ENCODE measurements at regions not wholly inside any gene's neighbourhood (a gene's known extent, or its start where the extent isn't known, plus 50 kb on each side); places are given as distances from the start of the nearest gene placed in this dataset.

DNA sequence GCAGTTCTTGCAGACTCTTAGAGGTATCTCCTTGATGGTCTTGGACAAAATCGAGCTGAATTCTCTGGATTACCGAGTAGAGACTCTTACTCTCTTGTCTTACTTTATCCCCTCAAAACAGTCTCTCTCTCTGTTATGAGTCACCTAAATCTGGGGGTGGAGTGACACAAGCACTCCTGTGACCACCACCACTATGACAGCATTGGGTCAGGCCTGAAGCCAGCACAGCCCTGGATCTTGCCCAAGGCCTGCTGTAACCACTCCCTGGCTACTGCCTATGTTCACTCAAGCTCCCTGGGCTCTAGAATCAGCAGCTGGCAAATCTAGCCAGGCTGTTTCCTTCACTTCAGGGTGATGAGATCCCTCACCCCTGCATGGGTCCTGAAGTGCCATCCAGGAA, 662.5 kb downstream of the LUZP2 start:
- DNase-seq (ENCODE audit: low read depth) = no peak
- H3K4me3 ChIP-seq (ENCODE audit: low read depth, low read length) = no peak overlapping the region
- TF ChIP-seq, protein P1, sequence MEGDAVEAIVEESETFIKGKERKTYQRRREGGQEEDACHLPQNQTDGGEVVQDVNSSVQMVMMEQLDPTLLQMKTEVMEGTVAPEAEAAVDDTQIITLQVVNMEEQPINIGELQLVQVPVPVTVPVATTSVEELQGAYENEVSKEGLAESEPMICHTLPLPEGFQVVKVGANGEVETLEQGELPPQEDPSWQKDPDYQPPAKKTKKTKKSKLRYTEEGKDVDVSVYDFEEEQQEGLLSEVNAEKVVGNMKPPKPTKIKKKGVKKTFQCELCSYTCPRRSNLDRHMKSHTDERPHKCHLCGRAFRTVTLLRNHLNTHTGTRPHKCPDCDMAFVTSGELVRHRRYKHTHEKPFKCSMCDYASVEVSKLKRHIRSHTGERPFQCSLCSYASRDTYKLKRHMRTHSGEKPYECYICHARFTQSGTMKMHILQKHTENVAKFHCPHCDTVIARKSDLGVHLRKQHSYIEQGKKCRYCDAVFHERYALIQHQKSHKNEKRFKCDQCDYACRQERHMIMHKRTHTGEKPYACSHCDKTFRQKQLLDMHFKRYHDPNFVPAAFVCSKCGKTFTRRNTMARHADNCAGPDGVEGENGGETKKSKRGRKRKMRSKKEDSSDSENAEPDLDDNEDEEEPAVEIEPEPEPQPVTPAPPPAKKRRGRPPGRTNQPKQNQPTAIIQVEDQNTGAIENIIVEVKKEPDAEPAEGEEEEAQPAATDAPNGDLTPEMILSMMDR (IDR thresholded peaks at IDR 0.05; ENCODE audit: insufficient read depth, low read depth, low read length, missing control alignments) = no peak

- DNase-seq (ENCODE audit: low read depth) = no peak
- H3K4me3 ChIP-seq (ENCODE audit: low read depth, low read length) = no peak overlapping the region
- TF ChIP-seq, protein P1 (IDR thresholded peaks at IDR 0.05; ENCODE audit: insufficient read depth, low read depth, low read length, missing control alignments) = no peak
Observed at GRCh38 chr11:25163421-25163820, 666.6 kb downstream of the LUZP2 start.

DNA sequence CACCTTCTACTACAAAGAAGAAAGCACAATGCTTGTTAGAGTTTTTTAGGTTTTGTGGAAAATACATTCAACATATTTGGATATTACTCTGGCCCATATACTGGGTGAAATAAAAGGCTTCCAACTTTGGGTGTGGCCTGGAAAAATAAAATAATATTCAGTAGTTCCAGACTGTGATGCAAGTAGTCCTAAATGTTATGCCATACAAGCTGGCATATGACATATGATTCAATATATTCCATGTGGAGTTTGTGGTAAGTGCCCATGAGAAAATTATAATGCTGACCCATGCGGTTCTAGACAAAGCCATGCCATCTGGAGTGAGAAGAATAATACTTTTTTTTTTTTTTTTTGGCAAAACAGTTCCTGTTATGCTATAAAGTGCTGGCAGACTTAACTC, 683.3 kb downstream of the LUZP2 start:
- no peak overlapping the region for H3K4me3 ChIP-seq (ENCODE audit: low read depth, low read length)
- no peak for DNase-seq (ENCODE audit: low read depth)
- TF ChIP-seq, protein P1 (IDR thresholded peaks at IDR 0.05; ENCODE audit: insufficient read depth, low read depth, low read length, missing control alignments) = no peak

- TF ChIP-seq, protein P1 (IDR thresholded peaks at IDR 0.05; ENCODE audit: insufficient read depth, low read depth, low read length, missing control alignments) = no peak
- H3K4me3 ChIP-seq (ENCODE audit: low read depth, low read length) = no peak overlapping the region
- no peak for DNase-seq (ENCODE audit: low read depth)
Observed at GRCh38 chr11:25183411-25183810, 686.6 kb downstream of the LUZP2 start.

DNA sequence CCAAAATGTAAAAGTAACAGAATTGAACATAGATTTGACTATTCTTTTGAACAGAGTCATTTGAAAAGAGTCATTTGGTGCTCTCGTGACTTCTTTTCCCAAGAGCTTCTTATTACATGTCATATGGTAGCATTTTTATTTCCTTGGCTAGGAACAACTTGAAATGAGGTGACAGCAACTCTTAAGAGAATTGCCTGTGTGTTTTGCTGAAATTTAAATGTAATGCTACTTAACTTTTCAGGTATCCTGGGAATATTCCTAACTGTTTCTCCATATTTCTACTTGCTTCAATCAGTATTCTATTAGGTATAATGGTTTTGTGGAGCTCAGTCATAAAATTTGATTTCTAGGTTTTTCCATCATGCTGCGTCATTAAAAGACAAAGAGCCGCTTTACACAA, 700.7 kb downstream of the LUZP2 start:
- no peak overlapping the region for H3K4me3 ChIP-seq (ENCODE audit: low read depth, low read length)
- DNase-seq (ENCODE audit: low read depth) = no peak
- TF ChIP-seq, protein P1 (IDR thresholded peaks at IDR 0.05; ENCODE audit: insufficient read depth, low read depth, low read length, missing control alignments) = no peak

DNA sequence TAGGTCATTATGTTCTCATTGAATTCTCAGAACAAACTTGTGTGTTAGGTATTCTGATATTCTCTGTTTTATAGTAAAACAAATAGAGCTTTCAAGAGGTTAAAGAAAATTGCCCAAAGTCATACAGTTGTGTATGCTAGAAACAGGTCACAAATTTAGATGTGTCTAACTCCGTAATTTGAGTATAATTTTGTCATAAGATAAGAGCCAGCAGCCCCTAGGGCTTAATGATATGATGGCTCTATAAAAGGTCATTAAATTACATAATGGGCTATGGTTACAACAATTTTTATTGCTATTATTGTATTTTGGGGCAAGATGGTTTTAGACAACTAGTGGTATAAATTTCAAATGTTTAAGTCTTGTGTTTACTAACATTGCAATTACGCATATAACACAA, 701.9 kb downstream of the LUZP2 start:
- DNase-seq (ENCODE audit: low read depth) = no peak
- TF ChIP-seq, protein P1 (IDR thresholded peaks at IDR 0.05; ENCODE audit: insufficient read depth, low read depth, low read length, missing control alignments) = no peak
- no peak overlapping the region for H3K4me3 ChIP-seq (ENCODE audit: low read depth, low read length)

GRCh38 chr11:25200925-25201324, 704.1 kb downstream of the LUZP2 start:
- no peak overlapping the region for H3K4me3 ChIP-seq (ENCODE audit: low read depth, low read length)
- TF ChIP-seq, protein P1 (IDR thresholded peaks at IDR 0.05; ENCODE audit: insufficient read depth, low read depth, low read length, missing control alignments) = no peak
- DNase-seq (ENCODE audit: low read depth) = no peak

All from GM12865 (cell line).